ENCODE measurements at regions not wholly inside any gene's neighbourhood (a gene's known extent, or its start where the extent isn't known, plus 50 kb on each side); places are given as distances from the start of the nearest gene placed in this dataset.

- no peak for TF ChIP-seq CTCF (IDR thresholded peaks at IDR 0.05)
- TF ChIP-seq ZFX (IDR thresholded peaks at IDR 0.05; ENCODE audit: borderline replicate concordance): no peak
These were observed 146.3 kb downstream of the LRIG3 start for GRCh38 chr12:58773986-58774385.
